HG03469 (cell line): ENCODE measurements at regions not wholly inside any gene's neighbourhood (a gene's known extent, or its start where the extent isn't known, plus 50 kb on each side); places are given as distances from the start of the nearest gene placed in this dataset.
"Not testable (repeated sequence)": the region's sequence is repeated elsewhere in the genome, so short reads cannot be mapped to it uniquely, and the experiment has no call there.

ENCODE experiments used
- ATAC-seq: cut with Tn5 transposase; IDR thresholded peaks from one replicate; pipeline ENCODE4 v1.9.1; 2021; ENCODE audit warnings: mild to moderate bottlenecking, moderate library complexity, moderate number of reproducible peaks; ENCODE audit not compliant: unreplicated experiment

DNA sequence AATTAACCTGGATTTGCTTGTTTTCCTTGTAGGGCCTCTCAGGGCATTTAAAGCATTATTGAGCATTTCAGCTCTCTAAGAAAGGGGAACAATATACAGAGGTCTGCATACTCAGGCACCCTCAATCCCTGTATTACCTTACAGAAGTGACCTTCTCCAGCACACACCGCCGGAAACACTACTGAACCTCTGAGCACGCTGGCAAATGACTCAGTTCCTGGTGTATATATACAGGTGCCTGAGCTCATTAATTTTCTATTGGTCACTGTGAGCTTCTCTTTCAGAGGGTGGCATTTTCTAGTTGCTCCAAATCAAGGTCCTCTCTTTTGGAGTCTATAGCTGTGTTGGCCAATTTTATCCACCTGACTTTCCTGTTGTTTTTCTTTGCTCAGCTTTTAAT, 85.2 kb upstream of the COPS8 start:
- no peak for ATAC-seq

- ATAC-seq: not testable (repeated sequence)
Observed at GRCh38 chr2:237005341-237005740, 80.3 kb upstream of the COPS8 start.

- ATAC-seq: no peak
Observed at GRCh38 chr2:237011206-237011795, 74.4 kb upstream of the COPS8 start.

DNA sequence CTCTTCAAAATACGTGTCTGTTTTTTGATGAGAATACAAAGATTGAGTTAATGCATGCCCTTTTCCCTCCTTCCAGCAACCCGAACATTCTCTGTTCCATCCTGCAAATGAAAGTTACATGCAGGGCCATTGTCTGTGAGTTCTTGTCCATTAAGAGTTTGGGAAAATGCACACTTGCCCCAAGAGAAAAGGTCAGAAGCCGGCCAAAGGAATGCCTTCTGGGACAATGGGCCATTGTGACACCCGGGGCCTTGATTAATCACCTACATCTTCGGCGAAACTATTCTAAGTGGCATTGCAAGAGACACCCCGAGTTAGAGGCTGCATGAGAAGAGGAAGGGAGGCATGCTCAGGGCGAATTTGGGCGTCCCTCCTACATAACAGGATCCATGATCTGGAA, 73.7 kb upstream of the COPS8 start:
- no peak for ATAC-seq

DNA sequence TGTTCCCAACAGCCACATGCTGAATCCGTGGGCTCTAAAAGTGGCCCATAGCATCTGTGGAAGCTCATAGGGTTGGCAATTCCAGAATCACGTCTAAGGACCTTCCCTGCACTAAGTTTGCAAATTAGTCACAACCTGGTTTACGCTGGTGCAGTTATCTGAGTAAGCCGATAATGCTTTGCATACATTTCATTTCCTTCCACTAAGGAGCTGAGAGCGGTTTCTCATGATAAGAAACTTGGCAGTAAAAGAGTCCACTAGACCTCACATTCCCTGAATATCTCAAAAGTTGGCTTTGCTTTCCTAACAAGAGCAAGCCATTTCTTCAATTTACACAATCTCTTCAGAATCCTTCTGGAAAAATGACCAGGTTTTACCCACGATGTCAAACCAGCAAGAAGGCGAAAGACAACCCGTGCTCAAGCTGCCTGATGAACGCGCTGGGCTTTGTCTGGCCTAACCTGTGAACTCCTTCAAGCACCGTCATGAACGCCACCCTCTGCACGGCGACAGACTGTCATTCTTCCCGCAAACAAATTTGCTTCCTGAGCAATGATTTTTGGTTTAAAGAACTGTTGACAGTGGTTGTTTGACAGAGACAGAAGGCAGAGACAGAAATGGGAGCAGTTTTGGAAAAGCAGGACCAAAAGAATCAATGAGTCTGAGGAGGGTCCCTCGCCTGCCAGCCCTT, 73.0 kb upstream of the COPS8 start:
- ATAC-seq: no peak

DNA sequence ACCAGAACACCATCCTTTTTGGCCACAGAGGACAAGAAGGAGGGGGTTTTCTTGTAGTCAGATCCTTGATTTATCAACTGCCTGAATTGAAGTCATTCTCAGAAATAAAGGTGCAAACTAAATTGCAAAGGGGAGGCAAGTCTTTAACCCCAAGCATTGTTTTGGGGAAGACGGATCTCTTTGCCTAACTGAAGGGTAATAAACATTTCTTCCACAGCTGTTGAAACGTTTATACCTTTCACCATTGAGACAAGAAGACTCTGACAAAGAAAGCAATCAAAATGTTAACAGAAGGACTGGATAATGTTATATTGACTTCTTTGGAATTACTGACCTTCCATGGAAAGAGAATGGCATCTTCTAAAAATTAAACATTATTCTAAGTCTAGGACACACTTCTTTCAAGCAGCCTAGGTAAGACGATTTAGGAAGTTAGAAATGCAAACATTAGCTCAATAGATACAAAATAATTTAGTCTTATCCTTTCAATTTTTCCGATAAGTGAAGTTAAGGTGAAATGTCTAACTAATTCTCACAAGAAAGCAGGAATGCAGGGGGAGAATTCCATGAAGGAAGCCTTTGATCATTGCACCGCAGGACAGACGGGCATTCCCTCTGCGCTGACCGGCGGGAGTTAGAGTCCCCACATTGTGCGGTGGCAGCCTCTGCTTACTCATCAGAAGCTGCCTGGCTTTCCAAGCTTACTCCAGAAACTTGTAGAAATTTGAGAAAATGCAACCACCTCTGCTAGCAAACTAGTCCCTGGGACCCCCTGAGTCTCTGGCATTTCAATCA, 69.4 kb upstream of the COPS8 start:
- ATAC-seq: no peak

DNA sequence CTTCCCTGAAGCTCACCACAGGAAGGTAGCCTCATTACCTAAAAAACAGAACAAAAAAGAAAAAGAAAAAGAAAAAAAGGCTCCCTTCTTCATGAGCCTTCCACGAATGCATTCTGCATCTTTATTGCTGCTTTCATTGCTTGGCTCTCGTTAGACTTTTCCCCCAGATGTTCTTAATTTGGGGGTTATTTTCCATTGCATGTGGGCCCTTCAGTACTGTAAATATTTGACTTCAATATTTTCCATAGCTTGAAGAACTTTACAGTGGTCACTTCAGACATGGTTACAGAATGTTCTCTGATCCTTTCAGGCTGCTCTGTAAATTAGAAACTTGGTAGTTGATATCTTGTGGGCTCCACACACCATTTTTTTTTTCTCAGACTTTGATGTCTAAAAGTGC, 65.6 kb upstream of the COPS8 start:
- ATAC-seq: no peak

GRCh38 chr2:237022533-237022932, 63.2 kb upstream of the COPS8 start:
- no peak for ATAC-seq

DNA sequence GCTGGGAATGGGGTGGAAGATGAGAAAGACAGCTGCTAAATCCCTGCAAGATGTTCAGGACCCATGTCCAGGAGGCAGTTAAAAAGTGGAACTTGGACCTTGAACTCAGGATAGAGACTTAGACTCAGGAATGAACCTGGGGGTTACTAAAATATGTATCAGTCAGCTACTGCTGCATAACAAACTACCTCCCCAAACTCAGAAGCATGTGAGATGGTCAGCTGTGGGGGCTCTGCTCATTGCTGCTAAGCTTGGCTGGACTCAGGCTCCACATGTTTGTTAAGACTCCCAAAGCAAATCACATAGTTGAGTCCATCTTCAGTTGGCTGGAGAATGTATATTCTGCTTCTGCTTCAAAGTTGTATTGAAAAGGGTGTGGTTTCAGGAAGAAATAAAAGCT, 61.4 kb upstream of the COPS8 start:
- ATAC-seq: no peak

- ATAC-seq: no peak
Observed at GRCh38 chr2:237025090-237025865, 60.4 kb upstream of the COPS8 start.

- ATAC-seq: no peak
Observed at GRCh38 chr2:237026981-237027711, 58.5 kb upstream of the COPS8 start.

GRCh38 chr2:237027712-237028029, 58.0 kb upstream of the COPS8 start:
- ATAC-seq: no peak

GRCh38 chr2:237030382-237030781, 55.3 kb upstream of the COPS8 start:
- no peak for ATAC-seq

- no peak for ATAC-seq
Observed at GRCh38 chr2:237033536-237034060, 52.1 kb upstream of the COPS8 start.

DNA sequence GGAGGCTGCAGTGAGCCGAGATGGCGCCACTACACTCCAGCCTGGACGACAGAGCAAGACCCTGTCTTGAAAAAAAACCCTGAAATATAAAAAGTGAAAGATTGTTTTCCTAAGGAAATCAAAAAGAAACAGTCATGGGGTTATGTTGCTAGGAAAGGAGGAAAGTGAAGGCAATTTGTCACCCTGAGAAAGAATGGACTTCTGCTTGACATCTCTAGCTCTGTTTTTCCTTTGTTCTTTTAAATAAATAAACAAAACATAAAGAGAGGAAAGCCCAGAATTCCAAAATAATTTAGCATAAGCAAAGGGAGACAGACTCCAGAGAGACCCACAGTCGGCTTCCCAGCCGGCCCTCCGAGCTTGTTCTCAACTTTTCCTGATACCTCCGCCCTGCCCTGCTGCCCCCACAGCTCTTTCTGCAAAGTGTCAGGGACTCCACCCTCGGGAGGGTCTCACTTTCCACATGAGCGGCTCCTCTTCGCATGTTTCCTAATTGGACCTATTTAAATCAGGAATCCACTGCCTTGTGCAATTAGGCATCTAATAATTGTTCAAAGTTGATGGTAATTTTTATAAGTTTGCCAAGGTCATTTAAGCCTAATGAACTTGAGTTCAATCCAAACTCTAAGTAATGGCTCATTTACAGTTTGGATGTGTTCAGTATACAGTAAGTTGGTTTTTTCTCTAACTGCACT, 49.8 kb upstream of the COPS8 start:
- ATAC-seq: no peak
